AG10803 (cell line): ENCODE measurements at regions not wholly inside any gene's neighbourhood (a gene's known extent, or its start where the extent isn't known, plus 50 kb on each side); places are given as distances from the start of the nearest gene placed in this dataset.

ENCODE experiments used
- DNase-seq: peaks from one replicate; pipeline ENCODE4 v3.0.0; 2010; ENCODE audit warnings: low read depth
- H3K4me3 ChIP-seq: 2 replicates; pipeline ENCODE4 v1.5.1; 2011; ENCODE audit warnings: mild to moderate bottlenecking, low read length, control low read depth
- CTCF ChIP-seq: conservative IDR thresholded peaks from 2 replicates; pipeline ENCODE4 v1.5.1; 2011; ENCODE audit warnings: mild to moderate bottlenecking, low read length, control low read depth, inconsistent platforms

DNA sequence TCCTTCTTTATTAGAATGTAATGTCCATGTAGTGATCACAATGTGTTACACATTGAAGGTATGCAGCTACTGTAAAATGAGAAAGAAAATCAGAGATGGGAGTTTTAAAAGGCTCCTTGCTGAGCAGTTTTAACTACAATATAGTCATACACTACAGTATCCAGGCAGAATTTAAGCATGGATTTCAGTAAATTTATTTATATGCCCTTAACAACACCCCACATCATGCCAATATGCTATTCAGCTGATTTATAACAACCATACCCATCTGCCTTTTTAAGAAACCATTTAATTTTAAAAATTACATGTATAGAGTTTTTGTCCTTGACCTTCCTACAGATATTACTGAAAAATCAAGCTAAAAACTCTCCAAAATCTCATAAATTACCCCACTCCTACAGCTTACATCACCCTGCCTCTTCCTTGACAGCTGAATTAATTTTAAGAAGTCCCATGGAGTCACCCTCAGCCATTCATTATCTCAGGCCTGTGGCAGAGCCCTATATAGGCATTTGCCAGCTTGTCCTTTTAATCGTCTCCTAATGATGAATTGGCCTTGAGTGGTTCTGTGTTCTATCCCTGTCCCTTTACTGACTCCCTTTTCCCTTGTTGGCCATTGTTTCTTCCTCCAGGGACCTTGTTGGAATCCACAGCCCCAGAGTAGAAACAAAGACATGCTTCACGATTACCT, 797.6 kb upstream of the ARRDC4 start:
- TF ChIP-seq CTCF, result no peak
- no peak for DNase-seq
- H3K4me3 ChIP-seq, result no peak overlapping the region

- no peak overlapping the region for H3K4me3 ChIP-seq
- DNase-seq, result no peak
- TF ChIP-seq CTCF, result no peak
Observed at GRCh38 chr15:97165205-97165604, 795.3 kb upstream of the ARRDC4 start.

- no peak for TF ChIP-seq CTCF
- H3K4me3 ChIP-seq, result no peak overlapping the region
- DNase-seq, result no peak
Observed at GRCh38 chr15:97168704-97169475, 791.6 kb upstream of the ARRDC4 start.

DNA sequence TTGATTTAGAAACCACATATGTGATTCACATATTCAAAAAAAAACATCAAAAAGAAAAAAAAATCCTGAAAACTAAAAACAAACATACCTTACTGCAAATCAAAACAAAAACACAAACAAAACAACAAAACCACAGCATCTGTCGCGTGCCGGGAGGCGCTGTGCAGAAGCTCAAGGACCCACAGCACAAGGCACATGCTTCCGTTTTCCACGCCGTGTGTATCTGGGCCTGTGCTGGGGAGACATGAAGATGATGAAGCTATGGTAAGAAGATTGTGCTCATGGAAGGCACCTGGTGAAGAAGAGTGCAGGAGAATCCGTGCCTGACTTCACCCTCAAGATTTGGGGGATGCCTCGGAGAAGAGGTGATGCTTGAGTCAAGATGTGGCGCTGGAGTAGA, 788.9 kb upstream of the ARRDC4 start:
- TF ChIP-seq CTCF, result no peak
- no peak for DNase-seq

GRCh38 chr15:97174886-97175540, 785.5 kb upstream of the ARRDC4 start:
- no peak overlapping the region for H3K4me3 ChIP-seq
- TF ChIP-seq CTCF, result no peak
- no peak for DNase-seq

More for the DNA sequence above, 788.9 kb upstream of the ARRDC4 start:
- H3K4me3 ChIP-seq, result no peak overlapping the region

DNA sequence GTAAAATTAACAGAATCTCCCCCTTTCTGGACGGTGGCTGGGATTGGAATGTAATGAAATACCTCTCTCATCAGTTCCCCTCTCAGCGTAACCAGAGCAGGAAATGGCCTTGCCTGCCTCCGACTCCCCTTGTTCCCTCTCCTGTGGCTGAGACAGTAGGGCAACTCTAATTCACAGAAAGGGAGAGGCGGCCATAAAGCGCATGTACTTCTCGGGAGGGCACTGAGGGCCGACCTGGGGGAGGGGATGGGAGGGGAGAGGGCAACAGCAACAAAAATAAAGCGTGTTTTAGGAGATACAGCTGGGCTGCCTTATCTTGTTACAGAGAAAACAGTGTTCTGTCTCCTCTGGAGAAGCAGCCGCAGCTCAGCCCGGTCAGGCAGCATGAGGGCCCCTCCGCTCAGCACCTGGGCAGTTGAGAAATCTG, 783.3 kb upstream of the ARRDC4 start:
- no peak overlapping the region for H3K4me3 ChIP-seq
- no peak for DNase-seq
- TF ChIP-seq CTCF, result no peak
